ENCODE measurements at regions not wholly inside any gene's neighbourhood (a gene's known extent, or its start where the extent isn't known, plus 50 kb on each side); places are given as distances from the start of the nearest gene placed in this dataset.
"Not testable (repeated sequence)": the region's sequence is repeated elsewhere in the genome, so short reads cannot be mapped to it uniquely, and the experiment has no call there.

- no peaks in the 10 kb centered on the region for H3K36me3 ChIP-seq (replicated peaks; ENCODE audit: insufficient read depth, low read depth)
- TF ChIP-seq CTCF (IDR thresholded peaks at IDR 0.05; ENCODE audit: poor library complexity) (no peak), EZH2phosphoT487 (IDR thresholded peaks at IDR 0.05; ENCODE audit: low read depth, severe bottlenecking, unreplicated experiment) (no peak), EZH2 (IDR thresholded peaks at IDR 0.05; ENCODE audit: borderline replicate concordance) (no peak)
- H3K4me1 ChIP-seq (ENCODE audit: insufficient read depth): no peaks in the 10 kb centered on the region
- no peaks in the 10 kb centered on the region for H3K9me3 ChIP-seq (ENCODE audit: low read depth)
- H3K27ac ChIP-seq: no peak overlapping the region
- no peaks in the 10 kb centered on the region for H3K27me3 ChIP-seq
- H3K79me2 ChIP-seq: no peaks in the 10 kb centered on the region
- H3K4me2 ChIP-seq: no peak overlapping the region
- no peak overlapping the region for H3K4me3 ChIP-seq
- 7% methylated on average over 1 of the region's 1 CpG for WGBS (ENCODE audit: low lambda C conversion rate, missing lambda C conversion rate)
- no peak overlapping the region for H2AFZ ChIP-seq
- H3K9me2 ChIP-seq (replicated peaks; ENCODE audit: insufficient read depth): no peaks in the 10 kb centered on the region
- no peak for DNase-seq (ENCODE audit: low spot score)
- no peaks in the 10 kb centered on the region for H4K20me1 ChIP-seq (ENCODE audit: insufficient read depth, poor library complexity, severe bottlenecking)
Measured at GRCh38 chr13:44730851-44731250, 154.7 kb upstream of the TSC22D1 start.

- Histone ChIP-seq H2AFZ (no peak overlapping the region), H3K4me1 (ENCODE audit: insufficient read depth) (no peaks in the 10 kb centered on the region), H3K27ac (no peak overlapping the region), H3K9me3 (ENCODE audit: low read depth) (no peaks in the 10 kb centered on the region), H3K27me3 (no peaks in the 10 kb centered on the region), H3K4me2 (no peak overlapping the region), H3K79me2 (no peaks in the 10 kb centered on the region), H3K4me3 (no peak overlapping the region), H3K36me3 (replicated peaks; ENCODE audit: insufficient read depth, low read depth) (no peaks in the 10 kb centered on the region), H3K9me2 (replicated peaks; ENCODE audit: insufficient read depth) (no peaks in the 10 kb centered on the region), H4K20me1 (ENCODE audit: insufficient read depth, poor library complexity, severe bottlenecking) (no peaks in the 10 kb centered on the region)
- TF ChIP-seq EZH2 (IDR thresholded peaks at IDR 0.05; ENCODE audit: borderline replicate concordance) (no peak), CTCF (IDR thresholded peaks at IDR 0.05; ENCODE audit: poor library complexity) (no peak), EZH2phosphoT487 (IDR thresholded peaks at IDR 0.05; ENCODE audit: low read depth, severe bottlenecking, unreplicated experiment) (no peak)
- DNase-seq (ENCODE audit: low spot score): no peak
- 92% methylated on average over 15 of the region's 15 CpGs for WGBS (ENCODE audit: low lambda C conversion rate, missing lambda C conversion rate)
Measured at GRCh38 chr13:44730099-44730498, 154.0 kb upstream of the TSC22D1 start.

GRCh38 chr13:44727591-44727990 is 151.5 kb upstream of the TSC22D1 start:
- DNase-seq (ENCODE audit: low spot score); H3K36me3 ChIP-seq (replicated peaks; ENCODE audit: insufficient read depth, low read depth); H3K4me2 ChIP-seq; H3K79me2 ChIP-seq; H3K27me3 ChIP-seq; H3K27ac ChIP-seq; H3K9me3 ChIP-seq (ENCODE audit: low read depth); H3K4me3 ChIP-seq; H3K4me1 ChIP-seq (ENCODE audit: insufficient read depth); H3K9me2 ChIP-seq (replicated peaks; ENCODE audit: insufficient read depth); H2AFZ ChIP-seq; H4K20me1 ChIP-seq (ENCODE audit: insufficient read depth, poor library complexity, severe bottlenecking): not testable (repeated sequence)
- WGBS (ENCODE audit: low lambda C conversion rate, missing lambda C conversion rate): 85% methylated on average over 7 of the region's 7 CpGs

GRCh38 chr13:44726778-44727177 is 150.6 kb upstream of the TSC22D1 start:
- no peaks in the 10 kb centered on the region for H3K4me1 ChIP-seq (ENCODE audit: insufficient read depth)
- 71% methylated on average over 6 of the region's 6 CpGs for WGBS (ENCODE audit: low lambda C conversion rate, missing lambda C conversion rate)

More at GRCh38 chr13:44726778-44727177, 150.6 kb upstream of the TSC22D1 start:
- no peaks in the 10 kb centered on the region for H3K27me3 ChIP-seq
- no peak overlapping the region for H3K4me2 ChIP-seq
- H3K9me3 ChIP-seq (ENCODE audit: low read depth): no peaks in the 10 kb centered on the region
- H3K27ac ChIP-seq: no peak overlapping the region
- H3K4me3 ChIP-seq: no peak overlapping the region
- H2AFZ ChIP-seq: no peak overlapping the region
- H3K36me3 ChIP-seq (replicated peaks; ENCODE audit: insufficient read depth, low read depth): no peaks in the 10 kb centered on the region
- no peak for DNase-seq (ENCODE audit: low spot score)
- H3K79me2 ChIP-seq: no peaks in the 10 kb centered on the region
- no peaks in the 10 kb centered on the region for H4K20me1 ChIP-seq (ENCODE audit: insufficient read depth, poor library complexity, severe bottlenecking)
- TF ChIP-seq EZH2 (IDR thresholded peaks at IDR 0.05; ENCODE audit: borderline replicate concordance) (no peak), CTCF (IDR thresholded peaks at IDR 0.05; ENCODE audit: poor library complexity) (no peak), EZH2phosphoT487 (IDR thresholded peaks at IDR 0.05; ENCODE audit: low read depth, severe bottlenecking, unreplicated experiment) (no peak)
- no peaks in the 10 kb centered on the region for H3K9me2 ChIP-seq (replicated peaks; ENCODE audit: insufficient read depth)
